Activated naive CD8-positive, alpha-beta T cell treated with anti-CD3 and anti-CD28 coated beads, Interleukin-2, amount 50 U/mL, for 24 hours (primary cell): ENCODE measurements at regions not wholly inside any gene's neighbourhood (a gene's known extent, or its start where the extent isn't known, plus 50 kb on each side); places are given as distances from the start of the nearest gene placed in this dataset.
"Not testable (repeated sequence)": the region's sequence is repeated elsewhere in the genome, so short reads cannot be mapped to it uniquely, and the experiment has no call there.

Experiments
- ATAC-seq: fragments of 150-1000 bp; cut with Tn5 transposase; one replicate; pipeline ENCODE4 v1.10.0; 2021
- DNase-seq: peaks from one replicate; pipeline ENCODE4 v3.0.0; 2021
- H3K27ac Mint-ChIP-seq: one replicate; pipeline ENCODE4 v1.8.0; 2021; ENCODE audit warnings: mild to moderate bottlenecking, mixed read lengths
- H3K27me3 Mint-ChIP-seq: one replicate; pipeline ENCODE4 v1.8.0; 2021; ENCODE audit warnings: mixed read lengths
- H3K36me3 Mint-ChIP-seq: one replicate; pipeline ENCODE4 v1.8.0; 2021; ENCODE audit warnings: low read depth, mixed read lengths
- H3K4me1 Mint-ChIP-seq: one replicate; pipeline ENCODE4 v1.8.0; 2021; ENCODE audit warnings: mixed read lengths
- H3K4me3 Mint-ChIP-seq: one replicate; pipeline ENCODE4 v1.8.0; 2021; ENCODE audit warnings: mild to moderate bottlenecking, moderate library complexity, mixed read lengths
- H3K9me3 Mint-ChIP-seq: one replicate; pipeline ENCODE4 v1.8.0; 2021; ENCODE audit warnings: mixed read lengths

GRCh38 chr1:166289309-166290050 lies 122.7 kb upstream of the FAM78B start:
- no peak overlapping the region for H3K27ac Mint-ChIP-seq
- no peak for ATAC-seq
- no peaks in the 10 kb centered on the region for H3K4me1 Mint-ChIP-seq
- no peak for DNase-seq
- H3K4me3 Mint-ChIP-seq = no peak overlapping the region
- no peaks in the 10 kb centered on the region for H3K36me3 Mint-ChIP-seq
- H3K27me3 Mint-ChIP-seq = peaks cover 3% of the 10 kb centered on the region
- H3K9me3 Mint-ChIP-seq = no peaks in the 10 kb centered on the region

- ATAC-seq (no peak), DNase-seq (no peak)
- H3K4me3 Mint-ChIP-seq = no peak overlapping the region
- H3K27me3 Mint-ChIP-seq = peaks cover 3% of the 10 kb centered on the region
- no peaks in the 10 kb centered on the region for H3K4me1 Mint-ChIP-seq
- no peak overlapping the region for H3K27ac Mint-ChIP-seq
- H3K36me3 Mint-ChIP-seq = no peaks in the 10 kb centered on the region
- H3K9me3 Mint-ChIP-seq = no peaks in the 10 kb centered on the region
Measured at GRCh38 chr1:166295656-166296055, 128.9 kb upstream of the FAM78B start.

- Mint-ChIP-seq H3K4me1 (no peaks in the 10 kb centered on the region), H3K9me3 (no peaks in the 10 kb centered on the region), H3K4me3 (no peak overlapping the region), H3K27me3 (no peaks in the 10 kb centered on the region), H3K27ac (no peak overlapping the region), H3K36me3 (no peaks in the 10 kb centered on the region)
- DNase-seq = no peak
- ATAC-seq = no peak
Measured at GRCh38 chr1:166297993-166298392, 131.2 kb upstream of the FAM78B start.

GRCh38 chr1:166300767-166301166 lies 134.0 kb upstream of the FAM78B start:
- Mint-ChIP-seq H3K4me1 (no peaks in the 10 kb centered on the region), H3K27ac (no peak overlapping the region), H3K27me3 (peaks cover 3% of the 10 kb centered on the region), H3K4me3 (no peak overlapping the region), H3K9me3 (no peaks in the 10 kb centered on the region), H3K36me3 (no peaks in the 10 kb centered on the region)
- DNase-seq (no peak), ATAC-seq (no peak)

GRCh38 chr1:166302989-166303758 lies 136.4 kb upstream of the FAM78B start:
- Mint-ChIP-seq H3K4me1 (no peaks in the 10 kb centered on the region), H3K27ac (no peak overlapping the region), H3K27me3 (peaks cover 3% of the 10 kb centered on the region), H3K36me3 (no peaks in the 10 kb centered on the region), H3K4me3 (no peak overlapping the region), H3K9me3 (no peaks in the 10 kb centered on the region)
- ATAC-seq (no peak), DNase-seq (no peak)

GRCh38 chr1:166304131-166304530 lies 137.3 kb upstream of the FAM78B start:
- no peaks in the 10 kb centered on the region for H3K9me3 Mint-ChIP-seq
- no peak overlapping the region for H3K27ac Mint-ChIP-seq
- DNase-seq = no peak
- peaks cover 3% of the 10 kb centered on the region for H3K27me3 Mint-ChIP-seq
- ATAC-seq = no peak
- H3K4me3 Mint-ChIP-seq = no peak overlapping the region
- H3K36me3 Mint-ChIP-seq = no peaks in the 10 kb centered on the region
- no peaks in the 10 kb centered on the region for H3K4me1 Mint-ChIP-seq

GRCh38 chr1:166305371-166305770 lies 138.6 kb upstream of the FAM78B start:
- no peaks in the 10 kb centered on the region for H3K36me3 Mint-ChIP-seq
- no peak for ATAC-seq
- H3K4me3 Mint-ChIP-seq = no peak overlapping the region

GRCh38 chr1:166307261-166308188 lies 140.7 kb upstream of the FAM78B start:
- H3K27me3 Mint-ChIP-seq = peaks cover 3% of the 10 kb centered on the region
- no peak for ATAC-seq
- H3K9me3 Mint-ChIP-seq = no peaks in the 10 kb centered on the region

More at GRCh38 chr1:166305371-166305770, 138.6 kb upstream of the FAM78B start:
- no peak for DNase-seq
- Mint-ChIP-seq H3K27me3 (peaks cover 3% of the 10 kb centered on the region), H3K4me1 (no peaks in the 10 kb centered on the region), H3K9me3 (no peaks in the 10 kb centered on the region), H3K27ac (no peak overlapping the region)

GRCh38 chr1:166316306-166316705 lies 149.5 kb upstream of the FAM78B start:
- H3K27ac Mint-ChIP-seq, H3K4me1 Mint-ChIP-seq, H3K4me3 Mint-ChIP-seq, DNase-seq, H3K27me3 Mint-ChIP-seq, ATAC-seq, H3K36me3 Mint-ChIP-seq: not testable (repeated sequence)
- peaks cover 10% of the 10 kb centered on the region for H3K9me3 Mint-ChIP-seq

More at GRCh38 chr1:166307261-166308188, 140.7 kb upstream of the FAM78B start:
- H3K4me1 Mint-ChIP-seq = no peaks in the 10 kb centered on the region
- no peak overlapping the region for H3K4me3 Mint-ChIP-seq
- no peak overlapping the region for H3K27ac Mint-ChIP-seq
- no peak for DNase-seq
- H3K36me3 Mint-ChIP-seq = no peaks in the 10 kb centered on the region

GRCh38 chr1:166322470-166322869 lies 155.7 kb upstream of the FAM78B start:
- DNase-seq (no peak), ATAC-seq (no peak)
- Mint-ChIP-seq H3K27me3 (peaks cover 4% of the 10 kb centered on the region), H3K9me3 (peaks cover 4% of the 10 kb centered on the region), H3K36me3 (no peaks in the 10 kb centered on the region), H3K4me1 (no peaks in the 10 kb centered on the region), H3K27ac (no peak overlapping the region), H3K4me3 (no peak overlapping the region)

GRCh38 chr1:166327886-166328285 lies 161.1 kb upstream of the FAM78B start:
- Mint-ChIP-seq H3K4me1 (no peaks in the 10 kb centered on the region), H3K9me3 (no peaks in the 10 kb centered on the region), H3K4me3 (no peak overlapping the region), H3K27me3 (peaks cover 6% of the 10 kb centered on the region), H3K27ac (no peak overlapping the region), H3K36me3 (no peaks in the 10 kb centered on the region)
- DNase-seq (no peak), ATAC-seq (no peak)

- Mint-ChIP-seq H3K27me3 (peaks cover 6% of the 10 kb centered on the region), H3K9me3 (no peaks in the 10 kb centered on the region), H3K4me1 (no peaks in the 10 kb centered on the region), H3K36me3 (no peaks in the 10 kb centered on the region), H3K4me3 (no peak overlapping the region), H3K27ac (no peak overlapping the region)
- ATAC-seq (no peak), DNase-seq (no peak)
Measured at GRCh38 chr1:166328956-166329355, 162.2 kb upstream of the FAM78B start.

- Mint-ChIP-seq H3K36me3 (no peaks in the 10 kb centered on the region), H3K27ac (no peak overlapping the region), H3K27me3 (peaks cover 8% of the 10 kb centered on the region), H3K4me1 (no peaks in the 10 kb centered on the region), H3K9me3 (no peaks in the 10 kb centered on the region), H3K4me3 (no peak overlapping the region)
- DNase-seq (no peak), ATAC-seq (no peak)
Measured at GRCh38 chr1:166330096-166330495, 163.3 kb upstream of the FAM78B start.

GRCh38 chr1:166338105-166338504 lies 171.3 kb upstream of the FAM78B start:
- Mint-ChIP-seq H3K4me3 (no peak overlapping the region), H3K27me3 (peaks cover 2% of the 10 kb centered on the region), H3K4me1 (no peaks in the 10 kb centered on the region), H3K9me3 (no peaks in the 10 kb centered on the region), H3K36me3 (no peaks in the 10 kb centered on the region), H3K27ac (no peak overlapping the region)
- DNase-seq = no peak
- ATAC-seq = no peak
